ENCODE measurements at regions not wholly inside any gene's neighbourhood (a gene's known extent, or its start where the extent isn't known, plus 50 kb on each side); places are given as distances from the start of the nearest gene placed in this dataset.
A peak's percentile ranks its signal among the peaks of the same experiment; 100 is the strongest.

- DNase-seq, result no peak
Observed at GRCh38 chr12:91880528-91880927, 265.1 kb downstream of the BTG1 start.

DNA sequence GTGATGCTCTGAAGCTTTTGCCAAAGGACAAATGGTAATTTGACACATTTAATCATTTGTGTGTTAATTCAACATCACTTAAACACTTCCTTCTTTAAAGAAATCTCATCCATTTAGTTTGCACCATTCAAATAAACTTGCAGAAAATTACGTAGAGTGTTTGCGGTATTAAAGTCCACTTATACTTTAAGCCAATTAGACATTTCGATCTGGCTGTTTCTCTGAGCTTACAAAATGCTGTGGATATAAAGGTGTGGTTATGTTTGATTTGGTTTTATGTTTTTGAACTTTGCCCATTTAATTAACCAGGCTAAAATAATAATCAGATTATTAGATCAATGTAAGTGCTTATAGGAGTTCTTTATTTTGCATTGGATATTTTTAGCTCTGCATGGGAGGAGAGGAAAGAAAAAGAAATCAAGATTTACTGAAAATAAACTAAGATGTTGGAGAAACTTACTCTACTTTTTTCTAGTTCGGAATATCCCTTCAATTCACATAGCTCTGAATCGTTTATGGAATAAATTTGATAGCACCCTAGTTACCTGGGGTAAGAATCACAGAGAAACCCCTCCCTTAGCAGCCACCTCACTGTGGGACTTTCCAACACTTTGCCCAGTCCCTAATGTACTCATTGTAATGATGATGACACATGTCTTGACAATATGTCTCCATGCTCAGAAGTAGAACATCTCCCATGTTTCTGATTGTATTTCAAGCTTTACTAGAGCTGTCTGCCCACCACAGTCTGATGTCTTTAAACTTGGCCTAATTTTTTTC, 268.0 kb downstream of the BTG1 start:
- DNase-seq, result peak; percentile 67

GRCh38 chr12:91877022-91877421, 268.6 kb downstream of the BTG1 start:
- DNase-seq, result peak; percentile 77

- peak; percentile 22 for DNase-seq
Observed at GRCh38 chr12:91875671-91876070, 270.0 kb downstream of the BTG1 start.

- DNase-seq, result no peak
Observed at GRCh38 chr12:91874086-91874865, 271.4 kb downstream of the BTG1 start.

DNA sequence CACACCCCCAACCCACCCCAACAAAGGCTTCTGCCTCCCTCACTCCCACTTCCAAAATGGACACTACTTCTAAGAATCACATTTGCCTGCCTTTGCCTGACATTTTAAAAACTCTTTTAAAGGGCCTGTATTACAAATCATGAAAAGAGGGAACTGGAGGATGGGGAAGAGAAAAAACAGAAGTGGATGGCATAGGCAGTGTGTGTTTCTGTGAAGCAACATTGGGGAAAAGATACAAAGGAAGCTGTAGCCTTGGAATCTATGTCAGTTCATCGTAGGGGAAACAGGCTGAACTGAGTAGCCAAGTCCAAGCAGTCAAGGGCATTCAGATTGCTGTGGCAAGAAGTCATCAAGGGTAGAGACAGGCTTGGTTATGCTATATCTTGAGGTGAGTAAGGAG, 273.9 kb downstream of the BTG1 start:
- DNase-seq, result no peak

- no peak for DNase-seq
Observed at GRCh38 chr12:91870872-91871707, 274.6 kb downstream of the BTG1 start.

DNA sequence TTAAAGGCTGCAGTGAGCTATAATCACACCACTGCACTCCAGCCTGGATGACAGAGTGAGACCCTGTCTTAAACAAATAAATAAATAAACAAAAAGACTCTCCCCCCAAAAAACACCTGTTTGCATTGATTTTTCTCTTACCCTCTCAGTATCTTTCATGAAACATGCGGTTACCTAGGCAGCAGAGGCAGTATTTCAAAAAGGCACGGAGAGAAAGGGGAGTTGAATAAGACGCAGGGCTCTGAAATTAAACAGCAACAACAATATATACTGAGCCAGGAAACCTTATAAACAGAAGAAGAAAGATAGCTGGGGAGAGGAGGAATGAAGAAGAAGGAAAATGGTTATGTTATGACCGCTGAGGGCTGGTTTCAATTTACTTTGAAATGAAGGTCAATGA, 277.6 kb downstream of the BTG1 start:
- DNase-seq, result no peak

- DNase-seq, result peak; percentile 92
Observed at GRCh38 chr12:91866566-91866965, 279.1 kb downstream of the BTG1 start.

DNA sequence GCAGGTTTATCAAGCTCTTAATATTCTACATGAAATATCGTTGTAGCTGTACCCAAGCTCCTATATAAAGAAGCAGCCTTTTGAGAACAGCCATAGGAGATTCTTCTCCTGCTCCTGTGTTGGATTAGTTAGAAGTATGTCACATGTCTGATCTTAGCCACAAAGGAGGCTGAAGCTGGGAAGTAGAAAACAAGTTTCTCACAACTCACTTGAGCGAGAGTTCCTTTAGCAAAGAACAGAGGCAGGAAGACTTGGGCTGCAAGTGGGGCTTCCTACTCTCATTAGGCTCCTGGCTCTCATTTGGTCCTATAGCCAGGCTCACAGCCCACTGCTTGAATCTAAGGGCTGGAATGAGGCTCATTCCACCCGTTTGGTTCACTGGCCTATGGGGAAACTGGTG, 281.9 kb downstream of the BTG1 start:
- DNase-seq, result no peak

DNA sequence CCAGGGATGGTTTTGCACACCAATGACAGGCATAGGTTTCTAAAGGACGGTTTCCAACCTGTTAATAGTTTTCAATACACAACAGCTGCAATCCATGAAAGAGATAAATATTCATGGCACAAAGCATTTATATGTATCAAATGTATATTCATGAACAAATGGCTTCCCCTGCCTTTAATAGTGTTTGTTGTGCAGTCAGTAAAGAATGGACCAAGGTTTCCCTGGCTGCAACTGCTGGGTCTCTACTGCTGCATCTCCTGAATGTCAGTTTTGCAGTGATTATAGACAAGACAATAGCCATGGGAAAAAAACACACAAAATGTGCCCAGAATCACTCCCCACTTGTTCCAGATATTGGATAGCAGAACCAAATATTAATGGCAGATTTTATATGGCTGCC, 284.1 kb downstream of the BTG1 start:
- DNase-seq, result no peak

- no peak for DNase-seq
Observed at GRCh38 chr12:91859347-91859746, 286.3 kb downstream of the BTG1 start.

- no peak for DNase-seq
Observed at GRCh38 chr12:91857813-91858542, 287.7 kb downstream of the BTG1 start.

- DNase-seq, result no peak
Observed at GRCh38 chr12:91854725-91855124, 290.9 kb downstream of the BTG1 start.

- DNase-seq, result no peak
Observed at GRCh38 chr12:91853350-91854127, 292.1 kb downstream of the BTG1 start.

DNA sequence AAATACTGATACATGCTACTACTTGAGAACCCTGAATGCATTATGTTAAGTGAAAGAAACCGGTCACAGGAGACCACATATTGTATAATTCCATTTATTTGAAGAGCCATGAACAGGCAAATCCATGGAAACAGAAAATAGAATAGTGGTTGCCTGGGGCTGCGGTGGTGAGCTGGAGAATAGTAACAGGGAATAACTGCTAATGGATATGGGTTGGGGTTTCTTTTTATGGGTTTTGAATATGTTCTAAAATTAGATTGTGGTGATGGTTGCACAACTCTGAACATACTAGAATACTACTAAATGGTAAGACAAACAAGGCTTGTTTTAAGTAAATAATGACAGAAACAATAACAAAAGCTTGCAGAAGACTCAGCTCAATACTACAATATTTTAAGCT, 293.0 kb downstream of the BTG1 start:
- peak; percentile 22 for DNase-seq

DNA sequence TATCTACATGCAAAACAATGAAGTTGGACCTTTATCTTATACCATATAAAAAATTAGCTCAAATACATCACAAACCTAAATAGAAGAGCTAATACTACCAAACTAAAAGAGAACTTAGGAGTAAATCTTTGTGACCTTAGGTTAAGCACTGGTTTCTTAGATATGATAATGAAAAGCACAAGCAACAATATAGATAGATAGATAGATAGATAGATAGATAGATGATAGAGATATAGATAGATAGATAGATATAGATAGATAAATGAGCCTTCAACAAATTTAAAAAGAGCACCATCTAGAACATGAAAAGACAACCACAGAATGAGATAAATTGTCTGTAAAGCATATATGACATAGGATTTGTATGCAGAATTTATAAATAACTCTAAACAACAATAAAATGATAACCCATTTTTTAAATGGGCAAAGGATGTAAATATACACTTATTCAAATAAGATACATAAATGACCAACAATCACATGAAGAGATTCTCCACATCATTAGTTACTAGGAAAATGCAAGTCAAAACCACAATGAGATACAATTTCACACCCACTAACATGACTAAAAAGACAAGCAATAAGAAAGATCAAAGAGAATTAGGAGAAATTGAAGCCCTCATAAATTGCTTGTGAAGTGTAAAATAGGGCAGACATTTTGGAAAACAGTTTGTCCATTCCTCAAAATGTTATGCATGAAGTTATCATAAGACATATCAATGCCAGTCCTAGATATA, 293.7 kb downstream of the BTG1 start:
- DNase-seq, result no peak

DNA sequence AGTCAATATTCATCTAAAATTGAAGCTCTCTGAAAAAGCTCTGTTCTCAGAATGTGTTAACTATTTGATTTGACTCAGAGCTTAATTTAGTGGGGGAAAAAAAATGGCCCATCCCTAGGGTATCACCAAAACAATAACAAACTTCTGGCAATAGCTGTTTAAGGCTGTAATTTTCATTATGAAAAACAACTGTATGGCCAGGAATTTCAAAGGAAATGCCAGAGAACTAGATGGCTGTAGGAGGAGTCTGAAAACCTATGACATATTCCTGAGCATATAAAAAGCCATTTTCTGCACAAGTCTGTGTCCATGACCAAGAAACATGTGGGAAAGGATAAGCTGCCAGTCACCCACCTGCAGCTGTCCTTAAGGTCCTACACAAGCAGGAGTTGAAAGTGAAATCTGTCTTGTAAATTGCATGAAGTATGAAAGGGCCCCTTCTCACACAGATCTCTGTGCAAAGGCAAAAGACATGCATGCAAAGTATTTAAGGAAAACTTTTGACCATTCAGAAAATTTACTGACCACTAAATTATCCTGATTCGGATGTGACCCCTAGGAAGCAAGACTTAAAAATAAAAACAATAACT, 299.1 kb downstream of the BTG1 start:
- no peak for DNase-seq

- no peak for DNase-seq
Observed at GRCh38 chr12:91845365-91845764, 300.3 kb downstream of the BTG1 start.

DNA sequence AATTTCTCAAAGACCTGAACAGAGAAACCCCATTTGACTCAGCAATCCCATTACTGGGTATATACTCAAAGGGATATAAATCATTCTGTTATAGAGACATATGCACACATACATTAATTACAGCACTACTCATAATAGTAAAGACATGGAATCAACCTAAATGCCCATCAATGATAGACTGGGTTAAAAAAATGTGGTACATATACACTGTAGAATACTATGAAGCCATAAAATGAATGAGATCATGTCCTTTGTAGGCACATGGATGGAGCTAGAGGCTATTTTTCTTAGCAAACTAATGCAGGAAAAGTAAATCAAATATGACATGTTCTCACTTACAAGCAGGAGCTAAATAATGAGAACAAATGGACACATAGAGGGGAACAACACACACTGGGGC, 303.8 kb downstream of the BTG1 start:
- DNase-seq, result peak; percentile 72

- DNase-seq, result no peak
Observed at GRCh38 chr12:91836696-91837095, 308.9 kb downstream of the BTG1 start.
